Ectodermal cell (in vitro differentiated cells): ENCODE measurements at regions not wholly inside any gene's neighbourhood (a gene's known extent, or its start where the extent isn't known, plus 50 kb on each side); places are given as distances from the start of the nearest gene placed in this dataset.

Experiments used
- H3K27ac ChIP-seq: 2 replicates; pipeline ENCODE4 v1.7.0; 2013; ENCODE audit warnings: mild to moderate bottlenecking, low read depth, low read length; ENCODE audit not compliant: insufficient read depth, poor library complexity, severe bottlenecking
- H3K27me3 ChIP-seq: 2 replicates; pipeline ENCODE4 v1.7.0; 2013; ENCODE audit warnings: mild to moderate bottlenecking, low read length; ENCODE audit not compliant: insufficient read depth, control insufficient read depth, poor library complexity, severe bottlenecking
- H3K36me3 ChIP-seq: one replicate; pipeline ENCODE4 v1.7.0; 2013; ENCODE audit warnings: low read length; ENCODE audit not compliant: control insufficient read depth, insufficient read depth
- H3K4me1 ChIP-seq: one replicate; pipeline ENCODE4 v1.7.0; 2013; ENCODE audit warnings: low read length; ENCODE audit not compliant: control insufficient read depth, insufficient read depth
- H3K4me3 ChIP-seq: 2 replicates; pipeline ENCODE4 v1.7.0; 2013; ENCODE audit warnings: low read depth, low read length, control low read depth; ENCODE audit not compliant: insufficient read depth
- H3K9me3 ChIP-seq: 2 replicates; pipeline ENCODE4 v1.7.0; 2013; ENCODE audit warnings: mild to moderate bottlenecking, low read length, moderate library complexity; ENCODE audit not compliant: control insufficient read depth
- WGBS, 2 experiments: methylation state at CpG; one replicate each; pipeline ENCODE4 v1.1.7; 2013; ENCODE audit warnings: missing lambda C conversion rate in 2 of 2; 5-methylcytosine and 5-hydroxymethylcytosine counted together

DNA sequence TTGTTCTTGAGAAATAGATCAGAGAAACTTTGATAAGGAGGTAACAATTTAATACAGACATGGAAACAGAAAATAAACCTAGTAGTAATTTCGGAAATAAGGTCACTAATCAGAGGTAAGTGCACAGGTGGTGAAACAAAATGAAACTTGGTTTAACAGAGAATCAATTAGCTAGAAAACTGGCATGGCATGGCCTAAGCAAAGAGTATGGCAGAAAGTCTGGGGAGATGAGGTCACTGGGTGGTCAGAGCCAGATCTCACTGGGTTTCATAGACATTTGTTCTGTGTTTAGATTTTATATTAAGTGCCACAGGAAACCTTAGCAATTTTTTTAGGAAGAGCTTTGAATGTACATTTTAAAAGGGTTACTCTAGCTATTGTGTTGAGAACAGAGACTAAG is 1216.0 kb upstream of the PIK3C3 start:
- H3K27ac ChIP-seq, result no peak overlapping the region
- 81 to 88% methylated on average over 1 of the region's 1 CpG for WGBS, 2 experiments
- no peaks in the 10 kb centered on the region for H3K27me3 ChIP-seq
- no peaks in the 10 kb centered on the region for H3K36me3 ChIP-seq
- H3K4me3 ChIP-seq, result no peak overlapping the region
- H3K4me1 ChIP-seq, result no peaks in the 10 kb centered on the region
- no peaks in the 10 kb centered on the region for H3K9me3 ChIP-seq

DNA sequence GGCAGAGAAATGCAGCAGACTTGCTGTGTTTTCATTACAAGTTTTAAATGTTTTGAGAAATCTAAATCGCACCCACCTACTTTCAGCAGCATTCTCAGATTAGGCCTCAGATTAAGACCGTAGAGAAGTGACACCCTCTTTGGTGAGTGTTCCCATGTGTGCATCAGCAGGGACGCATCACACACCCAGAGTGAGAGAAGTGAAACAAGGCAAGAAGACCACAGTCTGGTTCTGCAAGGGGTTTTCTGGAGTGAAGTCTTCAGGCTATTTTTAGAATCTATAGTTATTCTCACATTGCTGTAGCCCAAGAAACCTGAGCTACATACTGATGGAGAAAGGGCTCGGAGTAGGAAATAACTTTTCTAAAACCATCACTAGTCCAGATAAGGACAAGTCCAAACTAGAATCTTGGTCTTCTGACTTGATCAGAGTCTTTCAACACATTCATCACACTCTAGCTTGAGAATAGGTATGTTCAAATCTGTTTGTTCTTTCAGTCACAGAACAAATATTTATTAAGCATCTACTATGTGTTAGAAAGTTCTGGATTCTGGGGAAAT is 1216.6 kb upstream of the PIK3C3 start:
- Histone ChIP-seq H3K4me3 (no peak overlapping the region), H3K27me3 (no peaks in the 10 kb centered on the region), H3K4me1 (no peaks in the 10 kb centered on the region), H3K36me3 (no peaks in the 10 kb centered on the region), H3K27ac (no peak overlapping the region), H3K9me3 (no peaks in the 10 kb centered on the region)
- WGBS, 2 experiments, result 93% methylated on average over 4 of the region's 4 CpGs

DNA sequence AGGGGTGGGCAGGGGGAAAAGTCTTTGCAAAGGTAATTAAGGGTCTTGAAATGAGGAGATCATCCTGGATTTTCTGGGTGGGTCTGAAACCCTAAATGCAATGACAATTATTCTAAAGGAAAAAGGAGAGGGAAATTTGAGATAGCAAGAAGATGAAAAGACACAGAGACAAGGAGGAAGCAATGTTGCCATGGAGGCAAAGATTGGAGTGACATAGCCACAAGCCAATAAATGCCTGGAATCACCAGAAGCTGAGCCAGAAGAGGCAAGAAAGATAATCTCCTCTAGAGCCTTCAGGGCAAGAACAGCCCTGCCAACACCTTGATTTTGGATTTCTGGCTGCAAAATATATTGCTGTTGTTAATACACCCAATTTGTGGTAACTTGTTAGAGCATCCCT is 1246.3 kb upstream of the PIK3C3 start:
- no peak overlapping the region for H3K27ac ChIP-seq
- no peaks in the 10 kb centered on the region for H3K9me3 ChIP-seq
- H3K4me1 ChIP-seq, result no peaks in the 10 kb centered on the region
- no peaks in the 10 kb centered on the region for H3K27me3 ChIP-seq
- H3K36me3 ChIP-seq, result no peaks in the 10 kb centered on the region
- no peak overlapping the region for H3K4me3 ChIP-seq

DNA sequence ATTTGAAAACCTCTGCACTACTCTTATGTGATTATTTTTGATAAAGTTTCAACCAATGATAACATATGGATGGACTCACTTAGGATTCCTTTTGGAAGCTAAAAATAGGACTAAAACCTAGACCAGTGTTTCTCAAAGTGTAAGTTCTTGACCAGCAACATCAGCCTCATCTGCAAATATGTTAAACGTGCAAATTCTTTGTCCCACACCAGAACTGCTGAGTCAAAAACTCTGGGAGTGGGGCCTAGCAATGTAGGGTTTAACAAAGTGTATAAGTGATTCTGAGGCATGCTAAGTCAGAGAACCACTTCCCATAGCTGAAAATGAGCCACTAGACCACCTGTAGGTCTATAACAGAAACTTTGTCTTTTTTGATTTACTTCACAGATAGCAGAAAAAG is 1247.2 kb upstream of the PIK3C3 start:
- no peaks in the 10 kb centered on the region for H3K9me3 ChIP-seq
- H3K4me3 ChIP-seq, result no peak overlapping the region
- no peak overlapping the region for H3K27ac ChIP-seq
- no peaks in the 10 kb centered on the region for H3K4me1 ChIP-seq
- H3K36me3 ChIP-seq, result no peaks in the 10 kb centered on the region
- no peaks in the 10 kb centered on the region for H3K27me3 ChIP-seq
- 83 to 88% methylated on average over 1 of the region's 1 CpG for WGBS, 2 experiments

DNA sequence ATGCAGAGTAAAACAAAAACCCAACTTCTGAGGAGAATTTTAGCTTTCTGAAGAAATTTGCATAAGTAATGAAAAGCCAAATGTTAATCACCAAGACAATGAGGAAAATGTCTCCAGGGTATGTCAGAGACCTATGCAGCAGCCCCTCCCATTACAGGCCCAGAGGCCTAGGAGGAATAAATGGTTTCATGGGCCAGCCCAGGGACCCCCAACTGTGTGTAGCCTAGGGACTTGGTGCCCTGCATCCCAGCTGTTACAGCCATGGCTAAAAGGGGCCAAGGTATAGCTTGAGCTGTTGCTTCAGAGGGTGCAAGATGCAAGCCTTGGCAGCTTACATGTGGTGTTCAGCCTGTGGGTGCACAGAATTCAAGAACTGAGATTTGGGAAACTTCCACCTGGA is 1256.9 kb upstream of the PIK3C3 start:
- H3K36me3 ChIP-seq, result no peaks in the 10 kb centered on the region
- no peaks in the 10 kb centered on the region for H3K27me3 ChIP-seq
- H3K4me1 ChIP-seq, result no peaks in the 10 kb centered on the region
- no peaks in the 10 kb centered on the region for H3K9me3 ChIP-seq
- H3K27ac ChIP-seq, result no peak overlapping the region
- H3K4me3 ChIP-seq, result no peak overlapping the region

DNA sequence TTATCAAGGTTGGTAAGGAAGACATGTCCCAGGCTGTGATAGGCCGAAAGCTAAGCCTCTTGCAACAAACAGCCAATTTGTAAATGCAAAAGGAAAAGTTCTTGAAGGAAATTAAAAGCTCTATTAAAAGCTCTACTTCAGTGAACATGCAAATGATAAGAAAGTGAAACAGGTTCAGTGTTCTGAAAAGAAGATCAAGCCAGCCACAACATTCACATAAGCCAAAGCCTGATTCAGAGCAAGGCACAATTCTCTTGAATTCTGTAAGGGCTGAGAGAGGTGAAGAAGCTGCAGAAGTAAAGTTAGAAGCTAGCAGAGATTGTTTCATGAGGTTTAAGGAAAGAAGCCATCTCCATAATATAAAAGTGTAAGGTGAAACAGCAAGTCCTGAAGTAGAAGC is 1259.5 kb upstream of the PIK3C3 start:
- no peaks in the 10 kb centered on the region for H3K4me1 ChIP-seq
- H3K4me3 ChIP-seq, result no peak overlapping the region
- whole genome bisulfite sequencing, 2 experiments, result 86% methylated on average over 1 of the region's 1 CpG; no CpG with 5 or more reads in 1 of the 2 experiments
- no peaks in the 10 kb centered on the region for H3K9me3 ChIP-seq
- no peaks in the 10 kb centered on the region for H3K27me3 ChIP-seq
- H3K36me3 ChIP-seq, result no peaks in the 10 kb centered on the region
- no peak overlapping the region for H3K27ac ChIP-seq

DNA sequence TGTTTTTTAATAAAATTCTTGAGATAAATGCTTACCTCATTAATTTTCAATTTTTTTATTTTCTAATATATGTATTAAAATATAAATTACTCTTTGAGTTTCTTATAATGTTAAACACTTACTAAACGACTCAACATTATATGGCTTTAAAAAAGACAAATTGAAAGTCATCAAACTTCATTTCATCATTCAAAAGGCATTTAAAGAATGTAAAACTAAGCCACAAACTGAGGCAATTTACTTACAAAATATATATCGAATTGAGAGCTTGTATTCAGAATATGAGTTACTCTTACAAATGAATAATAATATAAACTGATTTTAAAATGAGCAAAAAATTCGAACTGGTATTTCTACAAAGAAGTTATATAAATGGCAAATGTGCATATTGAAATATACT is 1262.2 kb upstream of the PIK3C3 start:
- Histone ChIP-seq H3K4me3 (no peak overlapping the region), H3K27ac (no peak overlapping the region), H3K9me3 (no peaks in the 10 kb centered on the region), H3K36me3 (no peaks in the 10 kb centered on the region), H3K27me3 (no peaks in the 10 kb centered on the region), H3K4me1 (no peaks in the 10 kb centered on the region)
- WGBS, 2 experiments, result 88% methylated on average over 1 to 3 of the region's 3 CpGs

DNA sequence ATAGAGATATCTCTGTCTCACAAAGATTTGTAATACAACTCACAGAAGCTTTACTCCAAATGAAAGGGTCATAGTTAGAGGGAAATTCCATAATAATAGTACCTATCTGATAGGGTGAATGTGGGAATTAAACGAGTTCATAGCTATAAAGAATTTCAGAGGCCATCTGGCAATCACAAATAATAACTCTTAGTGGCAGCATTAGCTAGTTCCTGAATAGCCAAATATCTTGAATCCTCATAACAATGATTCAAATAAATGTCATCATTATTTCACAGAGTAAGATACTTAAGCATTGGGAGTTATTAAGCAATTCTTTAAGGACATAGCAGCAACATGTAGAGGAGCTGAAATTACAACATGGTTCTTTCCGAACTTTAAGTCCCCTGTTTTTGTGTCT is 1265.0 kb upstream of the PIK3C3 start:
- no peaks in the 10 kb centered on the region for H3K36me3 ChIP-seq

DNA sequence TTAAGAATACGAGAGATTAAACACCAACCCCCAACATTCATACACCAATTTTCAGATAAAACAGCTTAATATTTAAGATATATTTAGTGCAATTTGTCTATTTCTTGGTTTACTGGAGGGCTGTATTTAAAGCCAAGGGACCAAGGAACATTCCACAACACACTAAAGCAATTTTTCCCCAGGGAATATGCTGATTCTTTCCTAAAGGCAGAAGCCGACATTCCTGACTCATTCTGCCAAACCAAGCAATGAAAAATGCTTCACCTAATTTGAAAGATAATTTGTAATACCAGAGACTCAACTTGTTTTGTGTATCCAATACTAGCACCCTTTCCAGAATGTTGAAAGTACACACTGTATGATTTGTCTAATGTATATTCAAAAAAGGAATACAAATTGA is 1267.6 kb upstream of the PIK3C3 start:
- no peaks in the 10 kb centered on the region for H3K4me1 ChIP-seq
- 92 to 100% methylated on average over 1 to 2 of the region's 2 CpGs for WGBS, 2 experiments
- no peaks in the 10 kb centered on the region for H3K36me3 ChIP-seq
- no peak overlapping the region for H3K27ac ChIP-seq
- no peaks in the 10 kb centered on the region for H3K27me3 ChIP-seq
- H3K4me3 ChIP-seq, result no peak overlapping the region
- H3K9me3 ChIP-seq, result no peaks in the 10 kb centered on the region

More for the DNA sequence above, 1265.0 kb upstream of the PIK3C3 start:
- Histone ChIP-seq H3K27ac (no peak overlapping the region), H3K9me3 (no peaks in the 10 kb centered on the region), H3K4me1 (no peaks in the 10 kb centered on the region), H3K4me3 (no peak overlapping the region), H3K27me3 (no peaks in the 10 kb centered on the region)
- 93% methylated on average over 2 of the region's 2 CpGs; no CpG with 5 or more reads in 1 of the 2 experiments for WGBS, 2 experiments

DNA sequence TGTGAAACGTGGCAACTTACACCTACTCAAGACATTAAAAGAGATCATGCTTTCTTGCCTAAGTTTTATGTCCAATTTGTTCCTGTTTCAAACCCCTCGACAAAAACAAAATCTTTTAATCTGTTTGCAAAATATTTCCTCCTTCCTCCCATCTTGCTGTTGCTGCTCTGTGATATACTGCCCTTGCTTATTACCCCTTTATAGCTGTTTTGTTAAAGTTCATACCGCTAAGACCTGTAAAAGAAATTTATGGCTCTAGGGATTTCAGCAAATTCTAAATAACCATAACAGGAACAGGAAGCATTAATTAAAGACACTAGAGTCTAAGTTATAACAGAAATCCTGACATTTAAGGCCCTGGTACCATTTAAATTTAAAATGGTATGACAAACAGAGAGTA is 1268.2 kb upstream of the PIK3C3 start:
- 89 to 93% methylated on average over 3 of the region's 3 CpGs for WGBS, 2 experiments
- no peaks in the 10 kb centered on the region for H3K4me1 ChIP-seq
- no peak overlapping the region for H3K4me3 ChIP-seq
- no peaks in the 10 kb centered on the region for H3K27me3 ChIP-seq
- H3K9me3 ChIP-seq, result no peaks in the 10 kb centered on the region
- no peak overlapping the region for H3K27ac ChIP-seq
- H3K36me3 ChIP-seq, result no peaks in the 10 kb centered on the region

DNA sequence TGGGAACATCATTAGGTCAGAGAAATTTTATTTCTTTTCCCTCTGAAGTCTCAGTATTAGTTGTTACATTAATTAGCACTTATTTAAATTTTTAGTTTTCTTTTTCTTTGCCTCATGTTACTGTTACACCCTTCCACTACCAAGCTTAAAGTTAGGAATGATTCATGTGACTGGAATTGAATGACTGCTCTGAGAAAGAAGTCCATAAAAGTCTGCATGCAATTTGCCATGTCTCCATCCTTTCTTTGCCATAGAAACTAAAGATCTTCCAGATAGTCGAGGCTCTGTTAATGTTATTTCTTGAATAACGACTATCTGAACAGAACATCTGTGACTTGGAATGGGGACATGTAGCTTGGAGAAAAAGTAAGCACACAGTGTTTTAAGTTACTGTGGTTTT is 1269.8 kb upstream of the PIK3C3 start:
- Histone ChIP-seq H3K27me3 (no peaks in the 10 kb centered on the region), H3K4me3 (no peak overlapping the region), H3K9me3 (no peaks in the 10 kb centered on the region), H3K36me3 (no peaks in the 10 kb centered on the region), H3K4me1 (no peaks in the 10 kb centered on the region), H3K27ac (no peak overlapping the region)
- 93 to 100% methylated on average over 2 of the region's 2 CpGs for WGBS, 2 experiments
